GM19467 (cell line): ENCODE measurements at regions not wholly inside any gene's neighbourhood (a gene's known extent, or its start where the extent isn't known, plus 50 kb on each side); places are given as distances from the start of the nearest gene placed in this dataset.

Source experiments
- ATAC-seq: cut with Tn5 transposase; IDR thresholded peaks from one replicate; pipeline ENCODE4 v1.9.1; 2021; ENCODE audit warnings: mild to moderate bottlenecking, moderate library complexity; ENCODE audit not compliant: unreplicated experiment

- no peak for ATAC-seq
These were observed 262.1 kb upstream of the PKN2 start for GRCh38 chr1:88421997-88422396.

- ATAC-seq = no peak
These were observed 250.5 kb upstream of the PKN2 start for GRCh38 chr1:88433556-88433955.

- no peak for ATAC-seq
These were observed 249.2 kb upstream of the PKN2 start for GRCh38 chr1:88434836-88435235.

- no peak for ATAC-seq
These were observed 243.1 kb upstream of the PKN2 start for GRCh38 chr1:88441022-88441421.

GRCh38 chr1:88451856-88452255 lies 232.2 kb upstream of the PKN2 start:
- no peak for ATAC-seq

- no peak for ATAC-seq
These were observed 230.8 kb upstream of the PKN2 start for GRCh38 chr1:88453295-88453694.

- no peak for ATAC-seq
These were observed 229.3 kb upstream of the PKN2 start for GRCh38 chr1:88454781-88455180.

GRCh38 chr1:88455621-88456256 lies 228.3 kb upstream of the PKN2 start:
- ATAC-seq = no peak

GRCh38 chr1:88457197-88457596 lies 226.9 kb upstream of the PKN2 start:
- no peak for ATAC-seq

GRCh38 chr1:88461007-88461406 lies 223.1 kb upstream of the PKN2 start:
- ATAC-seq = no peak

- no peak for ATAC-seq
These were observed 222.0 kb upstream of the PKN2 start for GRCh38 chr1:88462096-88462487.

- ATAC-seq = no peak
These were observed 221.4 kb upstream of the PKN2 start for GRCh38 chr1:88462488-88463261.

- no peak for ATAC-seq
These were observed 220.6 kb upstream of the PKN2 start for GRCh38 chr1:88463401-88463985.

- ATAC-seq = no peak
These were observed 218.1 kb upstream of the PKN2 start for GRCh38 chr1:88466011-88466410.

- no peak for ATAC-seq
These were observed 217.0 kb upstream of the PKN2 start for GRCh38 chr1:88466899-88467580.

- ATAC-seq = no peak
These were observed 211.8 kb upstream of the PKN2 start for GRCh38 chr1:88472298-88472697.

GRCh38 chr1:88472714-88473113 lies 211.4 kb upstream of the PKN2 start:
- ATAC-seq = no peak

- ATAC-seq = no peak
These were observed 209.3 kb upstream of the PKN2 start for GRCh38 chr1:88474555-88475304.

- no peak for ATAC-seq
These were observed 199.2 kb upstream of the PKN2 start for GRCh38 chr1:88484881-88485280.

- ATAC-seq = no peak
These were observed 195.8 kb upstream of the PKN2 start for GRCh38 chr1:88488237-88488636.

GRCh38 chr1:88490676-88491075 lies 193.4 kb upstream of the PKN2 start:
- no peak for ATAC-seq
